OCI-LY1 (cell line): ENCODE measurements at regions not wholly inside any gene's neighbourhood (a gene's known extent, or its start where the extent isn't known, plus 50 kb on each side); places are given as distances from the start of the nearest gene placed in this dataset.

Experiments used
- CTCF ChIP-seq: fragments of 200-600 bp; sonication (generic), shearing (Covaris generic); IDR thresholded peaks from 2 replicates; pipeline ENCODE4 v1.5.1; 2017; ENCODE audit warnings: mild to moderate bottlenecking, antibody characterized with exemption, low read length, moderate library complexity, mixed read lengths
- EZH2 ChIP-seq: fragments of 200-600 bp; sonication (generic), shearing (Covaris generic); IDR thresholded peaks from 2 replicates; pipeline ENCODE4 v1.8.0; 2017; ENCODE audit warnings: borderline replicate concordance, mixed run types, mild to moderate bottlenecking, antibody characterized with exemption, low read length, moderate library complexity, mixed read lengths

GRCh38 chr22:49183208-49183825 is 644.4 kb downstream of the BRD1 start:
- TF ChIP-seq CTCF (no peak), EZH2 (no peak)
